Stimulated activated effector memory CD8-positive, alpha-beta T cell treated with anti-CD3 and anti-CD28 coated beads, Interleukin-12 subunit alpha, Interleukin-12 subunit beta, amount 100 ng/mL, for 72 hours (primary cell): ENCODE measurements at regions not wholly inside any gene's neighbourhood (a gene's known extent, or its start where the extent isn't known, plus 50 kb on each side); places are given as distances from the start of the nearest gene placed in this dataset.

Experiments
- ATAC-seq: fragments of 150-1000 bp; cut with Tn5 transposase; 2 replicates; pipeline ENCODE4 v1.10.0; 2021
- DNase-seq, 2 donors: peaks; one replicate each; pipeline ENCODE4 v3.0.0; 2021 to 2022; ENCODE audit warnings: low spot score in 2 of 2
- H3K27ac Mint-ChIP-seq: one replicate; pipeline ENCODE4 v1.8.0; 2022; ENCODE audit warnings: mild to moderate bottlenecking, mixed read lengths
- H3K36me3 Mint-ChIP-seq: one replicate; pipeline ENCODE4 v1.8.0; 2022; ENCODE audit warnings: mild to moderate bottlenecking, mixed read lengths
- H3K4me1 Mint-ChIP-seq: one replicate; pipeline ENCODE4 v1.8.0; 2022; ENCODE audit warnings: mixed read lengths
- H3K4me3 Mint-ChIP-seq: one replicate; pipeline ENCODE4 v1.8.0; 2022; ENCODE audit warnings: mild to moderate bottlenecking, mixed read lengths
- H3K9me3 Mint-ChIP-seq: one replicate; pipeline ENCODE4 v1.8.0; 2022; ENCODE audit warnings: mixed read lengths

- ATAC-seq, result no peak
- Mint-ChIP-seq H3K36me3 (no peaks in the 10 kb centered on the region), H3K4me3 (no peak overlapping the region), H3K9me3 (peaks cover 2% of the 10 kb centered on the region), H3K27ac (no peak overlapping the region), H3K4me1 (no peaks in the 10 kb centered on the region)
- no peak for DNase-seq
Observed at GRCh38 chr5:6048746-6049145, 329.6 kb downstream of the MED10 start.

GRCh38 chr5:6046296-6046967 lies 331.9 kb downstream of the MED10 start:
- DNase-seq (no peak), ATAC-seq (no peak)
- Mint-ChIP-seq H3K36me3 (no peaks in the 10 kb centered on the region), H3K4me3 (no peak overlapping the region), H3K4me1 (no peaks in the 10 kb centered on the region), H3K9me3 (no peaks in the 10 kb centered on the region), H3K27ac (no peak overlapping the region)

GRCh38 chr5:6043491-6044310 lies 334.6 kb downstream of the MED10 start:
- ATAC-seq (peak; percentile 20), DNase-seq (no peak)
- no peak overlapping the region for H3K4me3 Mint-ChIP-seq
- H3K9me3 Mint-ChIP-seq, result no peaks in the 10 kb centered on the region
- no peaks in the 10 kb centered on the region for H3K4me1 Mint-ChIP-seq
- H3K27ac Mint-ChIP-seq, result no peak overlapping the region
- no peaks in the 10 kb centered on the region for H3K36me3 Mint-ChIP-seq

DNA sequence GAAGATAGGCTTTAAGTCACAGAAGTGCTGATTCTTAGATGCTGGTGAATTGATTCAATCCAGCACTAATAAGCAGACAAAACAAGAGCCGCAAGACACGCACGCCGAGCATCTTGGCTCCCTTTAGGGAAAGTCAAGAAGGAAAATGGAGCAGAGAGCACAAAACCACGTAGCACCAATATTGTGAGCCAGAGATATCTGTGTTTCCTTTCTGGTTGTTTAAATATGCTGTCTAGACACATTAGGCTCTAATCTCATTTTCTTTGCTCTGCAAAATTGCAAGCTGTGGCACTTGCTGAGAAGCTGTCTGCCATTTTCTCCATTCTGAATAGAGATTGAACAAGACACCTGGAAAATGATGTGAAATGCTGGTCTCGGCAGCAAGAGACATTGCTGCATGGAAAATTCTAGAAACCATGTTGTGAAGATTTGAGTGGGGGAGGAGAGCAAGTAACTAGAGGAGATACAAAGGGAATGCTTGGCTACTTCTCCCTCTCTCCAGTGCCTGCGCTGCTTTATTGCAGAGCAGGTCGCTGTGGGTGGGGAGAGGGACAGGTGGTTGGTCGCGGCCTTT lies 336.3 kb downstream of the MED10 start:
- Mint-ChIP-seq H3K4me3 (no peak overlapping the region), H3K9me3 (no peaks in the 10 kb centered on the region), H3K4me1 (no peaks in the 10 kb centered on the region), H3K36me3 (no peaks in the 10 kb centered on the region), H3K27ac (no peak overlapping the region)
- ATAC-seq (no peak), DNase-seq (no peak)

DNA sequence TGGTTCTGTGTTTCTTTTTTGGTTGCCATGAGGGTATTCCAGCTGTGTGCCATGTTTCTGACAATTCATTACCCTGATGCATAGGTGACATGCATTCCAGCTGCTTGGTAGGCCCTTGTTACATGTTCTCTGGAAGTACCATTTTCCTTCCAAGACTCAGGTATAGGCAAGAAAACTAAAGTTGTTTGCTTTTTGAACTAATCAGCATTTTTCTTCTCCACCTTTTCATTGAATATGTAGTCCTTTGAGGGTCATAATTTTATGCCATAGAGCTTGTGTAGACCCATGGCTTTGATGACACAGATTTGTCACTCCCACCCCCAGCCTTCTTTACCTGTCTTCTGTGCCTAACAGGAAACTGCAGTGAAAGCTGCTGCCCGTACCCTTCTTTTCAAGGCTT lies 339.2 kb downstream of the MED10 start:
- ATAC-seq (no peak), DNase-seq (no peak)
- Mint-ChIP-seq H3K36me3 (no peaks in the 10 kb centered on the region), H3K4me1 (no peaks in the 10 kb centered on the region), H3K9me3 (no peaks in the 10 kb centered on the region), H3K27ac (no peak overlapping the region), H3K4me3 (no peak overlapping the region)

DNA sequence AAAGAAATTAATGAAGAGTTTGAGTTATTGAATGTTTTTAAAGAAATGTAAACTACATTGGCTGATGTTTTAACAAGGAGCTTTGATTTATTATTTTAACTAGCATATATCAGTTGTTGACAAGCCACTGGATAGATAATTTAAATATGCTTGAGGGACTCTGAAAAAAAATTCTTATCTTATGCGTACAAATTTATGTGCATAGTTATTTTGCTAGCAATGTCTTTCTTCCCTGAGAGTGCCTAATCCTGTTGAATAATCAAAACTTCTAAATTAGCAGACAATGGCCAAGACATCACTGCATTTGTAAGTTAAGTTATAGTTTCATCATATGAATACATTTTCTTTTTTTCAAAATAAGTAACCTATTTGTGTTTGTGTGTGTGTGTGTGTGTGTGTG lies 342.3 kb downstream of the MED10 start:
- H3K27ac Mint-ChIP-seq, result no peak overlapping the region
- no peaks in the 10 kb centered on the region for H3K36me3 Mint-ChIP-seq
- H3K4me1 Mint-ChIP-seq, result no peaks in the 10 kb centered on the region
- no peak for ATAC-seq
- no peaks in the 10 kb centered on the region for H3K9me3 Mint-ChIP-seq
- DNase-seq, result no peak
- H3K4me3 Mint-ChIP-seq, result no peak overlapping the region

- ATAC-seq (no peak), DNase-seq (no peak)
- H3K9me3 Mint-ChIP-seq, result no peaks in the 10 kb centered on the region
- H3K36me3 Mint-ChIP-seq, result no peaks in the 10 kb centered on the region
- H3K4me1 Mint-ChIP-seq, result no peaks in the 10 kb centered on the region
- no peak overlapping the region for H3K27ac Mint-ChIP-seq
- no peak overlapping the region for H3K4me3 Mint-ChIP-seq
Observed at GRCh38 chr5:6029811-6030271, 348.5 kb downstream of the MED10 start.

DNA sequence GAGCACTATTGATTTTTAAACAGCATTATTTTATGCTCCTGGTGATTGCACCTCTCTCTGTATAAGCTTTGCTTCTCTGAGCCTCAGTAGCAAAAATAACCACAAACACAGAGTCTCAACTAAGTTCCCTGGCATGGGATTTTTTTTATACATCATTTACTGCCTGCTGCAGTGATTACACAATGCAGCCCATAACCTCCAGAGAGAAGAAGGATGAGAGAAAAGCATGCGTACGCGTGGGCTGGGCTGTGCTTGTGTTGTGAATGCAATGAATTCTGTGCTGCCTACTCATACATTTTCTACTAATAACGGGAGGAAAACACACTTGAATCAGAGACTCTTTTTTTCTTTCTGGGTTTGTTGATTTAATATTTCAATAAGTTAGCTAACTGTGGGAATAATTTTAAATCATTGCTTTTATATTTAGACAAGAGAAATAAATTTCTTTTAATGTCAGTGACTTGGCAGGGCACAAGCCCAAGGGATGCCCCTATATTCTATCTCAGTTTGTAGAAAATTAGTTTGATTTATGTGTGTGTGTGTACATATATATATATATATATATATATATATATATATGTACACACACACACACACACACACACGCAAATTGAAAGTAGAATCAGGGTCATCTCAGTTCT lies 351.5 kb downstream of the MED10 start:
- Mint-ChIP-seq H3K4me1 (no peaks in the 10 kb centered on the region), H3K4me3 (no peak overlapping the region), H3K9me3 (no peaks in the 10 kb centered on the region), H3K36me3 (no peaks in the 10 kb centered on the region), H3K27ac (no peak overlapping the region)
- ATAC-seq (no peak), DNase-seq (no peak)

DNA sequence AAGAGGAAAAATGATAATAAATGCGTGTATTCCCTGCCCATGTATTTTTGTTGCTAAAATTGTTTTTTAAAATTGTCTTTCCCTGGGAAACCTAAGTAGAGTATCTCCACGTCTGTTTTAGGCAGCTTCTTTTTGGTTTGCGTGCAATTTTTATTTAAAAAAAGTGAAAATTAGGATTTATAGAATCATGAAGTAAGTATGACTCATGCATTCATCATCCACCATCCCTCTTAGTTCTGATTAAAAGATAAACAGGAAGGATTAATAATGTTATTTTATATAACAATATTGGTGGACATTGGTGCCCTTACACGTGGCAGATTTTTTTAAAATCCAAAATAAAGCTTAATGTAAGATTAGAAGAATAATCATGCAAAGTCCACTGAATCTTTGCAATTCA lies 358.7 kb downstream of the MED10 start:
- no peaks in the 10 kb centered on the region for H3K36me3 Mint-ChIP-seq
- no peak overlapping the region for H3K27ac Mint-ChIP-seq
- no peaks in the 10 kb centered on the region for H3K9me3 Mint-ChIP-seq
- H3K4me1 Mint-ChIP-seq, result no peaks in the 10 kb centered on the region
- no peak overlapping the region for H3K4me3 Mint-ChIP-seq
- ATAC-seq, result no peak
- no peak for DNase-seq

DNA sequence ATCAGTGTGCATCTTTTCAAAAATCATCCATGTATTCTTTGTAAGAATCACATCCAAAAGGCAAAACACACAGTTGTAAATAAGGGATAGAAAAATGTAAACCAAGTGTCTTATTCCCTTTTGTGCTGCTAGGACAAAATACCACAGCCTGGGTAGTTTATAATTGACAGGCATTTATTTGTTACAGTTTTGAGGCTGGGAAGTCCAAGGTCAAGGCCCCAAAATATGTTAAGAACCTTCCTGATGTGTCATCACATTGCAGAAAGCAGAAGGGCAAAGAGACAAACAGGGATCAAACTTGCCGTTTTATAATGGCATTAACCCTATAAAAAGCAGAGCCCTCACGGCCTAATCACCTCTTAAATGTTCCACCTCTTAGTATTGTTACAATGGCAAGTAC lies 364.8 kb downstream of the MED10 start:
- H3K9me3 Mint-ChIP-seq, result no peaks in the 10 kb centered on the region

GRCh38 chr5:6011199-6011598 lies 367.1 kb downstream of the MED10 start:
- Mint-ChIP-seq H3K27ac (no peak overlapping the region), H3K4me3 (no peak overlapping the region), H3K36me3 (no peaks in the 10 kb centered on the region), H3K4me1 (no peaks in the 10 kb centered on the region), H3K9me3 (no peaks in the 10 kb centered on the region)
- DNase-seq (no peak), ATAC-seq (no peak)

More for the DNA sequence above, 364.8 kb downstream of the MED10 start:
- DNase-seq (no peak), ATAC-seq (no peak)
- H3K4me3 Mint-ChIP-seq, result no peak overlapping the region
- no peak overlapping the region for H3K27ac Mint-ChIP-seq
- no peaks in the 10 kb centered on the region for H3K36me3 Mint-ChIP-seq
- H3K4me1 Mint-ChIP-seq, result no peaks in the 10 kb centered on the region

- H3K4me3 Mint-ChIP-seq, result no peak overlapping the region
- no peak for ATAC-seq
Observed at GRCh38 chr5:6006838-6007314, 371.5 kb downstream of the MED10 start.

DNA sequence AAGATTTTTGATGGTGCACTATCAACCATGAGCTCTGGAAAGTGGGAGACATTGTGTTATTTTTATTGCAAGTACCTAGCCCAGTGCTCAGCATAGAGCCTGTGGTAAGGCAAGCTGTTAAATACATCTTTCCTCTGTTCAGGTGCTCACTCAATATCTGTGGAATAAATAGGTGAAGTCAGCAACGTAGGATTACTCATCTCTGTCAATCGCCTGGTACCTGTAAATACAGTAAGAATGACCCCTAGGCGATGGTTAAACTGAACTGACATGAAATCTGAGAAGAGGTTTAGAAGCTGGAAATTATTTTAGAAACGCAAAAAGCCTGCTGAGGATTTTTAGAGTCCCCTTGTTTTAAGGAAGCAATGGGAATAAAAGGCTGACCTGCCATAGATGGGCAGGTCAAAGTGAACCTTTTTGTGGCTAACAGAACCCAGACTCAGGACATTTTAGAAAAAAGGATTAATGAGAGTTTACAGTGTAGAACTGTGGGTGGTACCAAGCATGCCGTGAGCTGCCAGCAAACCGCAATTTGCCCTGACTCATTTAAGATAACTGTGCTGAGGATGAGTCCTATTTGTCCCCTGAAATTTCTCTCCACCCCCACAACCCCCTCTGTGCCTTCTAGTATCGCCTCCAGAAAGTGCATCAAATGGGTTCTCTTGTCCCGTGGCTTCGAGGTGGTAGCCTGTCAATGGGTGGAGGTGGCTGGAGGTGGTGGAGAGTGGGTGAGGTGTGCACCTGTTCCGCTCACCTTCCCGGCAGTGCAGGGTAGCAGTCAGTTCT lies 375.1 kb downstream of the MED10 start:
- ATAC-seq, result no peak
- H3K4me1 Mint-ChIP-seq, result no peaks in the 10 kb centered on the region
- H3K27ac Mint-ChIP-seq, result no peak overlapping the region
- DNase-seq, result no peak
- H3K9me3 Mint-ChIP-seq, result peaks cover 2% of the 10 kb centered on the region
- no peaks in the 10 kb centered on the region for H3K36me3 Mint-ChIP-seq
- H3K4me3 Mint-ChIP-seq, result no peak overlapping the region

More at GRCh38 chr5:6006838-6007314, 371.5 kb downstream of the MED10 start:
- Mint-ChIP-seq H3K9me3 (peaks cover 2% of the 10 kb centered on the region), H3K27ac (no peak overlapping the region), H3K36me3 (no peaks in the 10 kb centered on the region), H3K4me1 (no peaks in the 10 kb centered on the region)
- DNase-seq, result no peak

- Mint-ChIP-seq H3K36me3 (no peaks in the 10 kb centered on the region), H3K9me3 (peaks cover 2% of the 10 kb centered on the region), H3K4me3 (no peak overlapping the region), H3K4me1 (no peaks in the 10 kb centered on the region), H3K27ac (no peak overlapping the region)
- DNase-seq, result no peak
- no peak for ATAC-seq
Observed at GRCh38 chr5:6000867-6001266, 377.5 kb downstream of the MED10 start.

- DNase-seq (no peak), ATAC-seq (no peak)
- H3K9me3 Mint-ChIP-seq, result peaks cover 4% of the 10 kb centered on the region
- no peaks in the 10 kb centered on the region for H3K4me1 Mint-ChIP-seq
- H3K4me3 Mint-ChIP-seq, result no peak overlapping the region
- H3K27ac Mint-ChIP-seq, result no peak overlapping the region
- H3K36me3 Mint-ChIP-seq, result no peaks in the 10 kb centered on the region
Observed at GRCh38 chr5:5995819-5996218, 382.5 kb downstream of the MED10 start.
